ELR (cell line): ENCODE measurements at regions not wholly inside any gene's neighbourhood (a gene's known extent, or its start where the extent isn't known, plus 50 kb on each side); places are given as distances from the start of the nearest gene placed in this dataset.
A peak's percentile ranks its signal among the peaks of the same experiment; 100 is the strongest.
"Not testable (repeated sequence)": the region's sequence is repeated elsewhere in the genome, so short reads cannot be mapped to it uniquely, and the experiment has no call there.

Source experiments
- DNase-seq: peaks from one replicate; pipeline ENCODE4 v3.0.0-alpha.2; 2015; ENCODE audit warnings: low read depth

DNA sequence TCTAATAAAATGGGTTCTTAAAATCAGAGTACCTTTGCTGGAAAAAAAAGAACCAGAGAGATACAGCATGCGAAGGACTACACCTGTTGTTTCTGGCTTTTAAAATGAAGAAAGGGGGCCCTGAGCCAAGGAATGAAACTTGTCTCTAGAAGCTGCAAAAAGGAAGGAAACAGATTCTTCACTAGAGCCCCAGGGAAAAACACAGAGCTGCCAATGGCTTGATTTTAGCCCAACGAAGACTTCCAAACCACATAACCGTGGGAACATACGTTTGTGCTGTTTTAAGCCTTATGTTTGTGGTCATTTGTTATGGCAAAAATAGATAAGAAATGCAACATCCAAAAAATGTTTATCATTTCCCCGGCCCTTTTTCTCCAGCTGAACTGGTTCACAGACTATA is 780.0 kb downstream of the SORCS1 start:
- no peak for DNase-seq

DNA sequence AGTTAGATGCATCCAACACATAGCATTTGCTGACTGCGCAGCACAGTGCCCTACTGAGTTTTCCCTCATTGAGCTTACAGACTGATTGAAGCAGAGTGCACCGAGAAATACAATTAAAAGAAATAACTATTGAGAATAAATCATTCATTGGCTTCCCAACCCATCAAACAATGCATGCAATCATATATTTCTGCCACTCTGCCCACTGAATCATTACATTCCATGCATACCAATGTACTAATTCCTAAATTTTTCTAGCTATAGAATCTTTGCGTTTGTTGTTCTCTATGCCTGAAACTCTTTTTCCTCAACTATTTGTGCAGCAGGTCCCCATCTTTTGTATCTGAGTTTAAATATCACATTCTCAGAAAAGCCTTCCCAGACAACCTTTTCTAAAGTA is 783.8 kb downstream of the SORCS1 start:
- DNase-seq, result peak; percentile 32

DNA sequence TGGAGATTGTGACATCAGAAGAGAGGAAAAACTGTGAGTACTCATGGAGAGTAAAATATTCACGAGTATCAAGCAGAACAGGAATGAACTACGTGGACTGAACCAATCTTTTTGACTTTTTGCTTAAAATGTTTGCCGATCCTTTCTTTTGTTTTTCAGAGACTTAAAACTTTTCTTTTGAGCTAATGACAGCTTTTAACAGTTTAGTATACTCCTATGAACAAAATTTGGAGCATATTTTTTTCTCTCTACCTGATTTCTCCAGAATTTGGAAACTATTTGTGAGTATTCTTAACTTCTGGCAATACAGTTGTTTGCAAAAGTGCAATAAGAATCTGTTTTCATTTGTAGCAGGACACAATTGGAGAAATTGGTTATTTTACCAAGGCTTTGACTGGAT is 786.3 kb downstream of the SORCS1 start:
- DNase-seq, result no peak

DNA sequence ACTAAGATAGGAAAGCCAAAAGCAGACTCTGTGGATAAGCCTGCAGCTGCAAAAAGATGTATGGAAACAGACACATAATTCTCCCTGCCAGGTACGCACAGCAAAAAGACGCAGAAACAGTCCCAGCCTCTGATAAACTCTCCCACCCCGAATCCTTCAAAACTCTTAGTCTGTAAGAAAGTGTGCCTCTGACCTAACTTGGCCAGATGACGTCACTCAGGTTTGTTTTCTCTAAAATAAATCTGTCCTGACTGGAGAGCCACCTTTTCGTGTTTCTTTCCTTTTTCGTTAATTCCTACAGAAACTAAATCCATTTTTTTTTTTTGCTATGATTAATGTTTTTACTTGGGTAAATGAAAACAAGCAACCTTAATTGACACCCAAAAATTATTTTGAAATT is 793.8 kb downstream of the SORCS1 start:
- no peak for DNase-seq

DNA sequence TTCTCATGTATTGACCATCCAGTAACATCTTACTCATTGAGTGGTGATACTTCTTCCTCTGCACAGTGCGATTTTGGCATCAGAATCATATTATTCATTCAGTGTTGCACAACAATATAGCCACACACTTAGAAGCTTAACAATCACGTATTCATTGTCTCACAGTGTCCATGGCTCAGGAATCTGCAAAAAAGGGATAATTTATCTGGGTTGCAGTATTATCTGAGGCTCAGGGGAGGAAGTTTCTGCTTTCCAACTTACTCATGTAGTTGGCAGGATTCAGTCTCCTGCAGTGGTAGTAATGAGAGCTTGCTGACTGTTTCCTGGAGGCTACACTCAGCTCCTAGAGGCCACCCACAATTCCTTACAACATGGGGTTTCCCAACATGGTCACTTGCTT is 803.6 kb downstream of the SORCS1 start:
- DNase-seq, result peak; percentile 90

DNA sequence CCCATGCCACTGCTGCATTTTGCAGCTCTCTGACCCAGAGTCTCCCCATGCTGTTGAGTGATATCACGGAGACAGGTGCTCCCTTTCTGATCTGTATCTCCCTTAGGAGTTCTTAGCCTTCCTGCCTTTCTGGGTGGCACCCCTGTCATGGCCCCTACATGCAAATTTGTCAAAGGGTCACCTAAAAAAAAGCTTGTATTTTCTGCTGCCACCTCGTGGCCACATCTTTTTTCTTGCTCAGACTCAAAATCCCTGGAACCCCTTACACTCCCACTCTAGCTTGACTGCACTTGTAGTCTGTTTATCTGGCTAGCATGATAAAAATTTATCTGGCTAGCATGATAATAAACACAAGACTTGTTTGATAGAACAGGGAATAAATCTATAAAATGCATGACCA is 809.1 kb downstream of the SORCS1 start:
- DNase-seq, result peak; percentile 10

DNA sequence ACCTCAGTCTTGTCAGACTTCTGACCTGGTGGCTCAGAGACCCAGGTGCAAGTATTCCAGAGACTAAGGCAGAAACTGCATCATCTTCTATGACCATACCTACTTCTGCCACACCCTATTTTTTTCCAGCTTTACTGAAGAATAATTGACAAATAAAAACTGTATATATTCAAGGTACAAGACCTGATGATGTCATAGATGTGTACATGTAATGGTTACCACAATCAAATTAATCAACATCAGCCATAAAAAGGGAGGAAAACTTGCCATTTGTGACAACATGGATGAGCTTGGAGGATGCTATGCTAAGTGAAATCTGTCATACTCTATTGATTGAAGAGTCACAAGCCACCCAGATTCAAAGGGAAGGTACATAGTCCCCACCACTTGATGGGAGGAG is 815.6 kb downstream of the SORCS1 start:
- no peak for DNase-seq

DNA sequence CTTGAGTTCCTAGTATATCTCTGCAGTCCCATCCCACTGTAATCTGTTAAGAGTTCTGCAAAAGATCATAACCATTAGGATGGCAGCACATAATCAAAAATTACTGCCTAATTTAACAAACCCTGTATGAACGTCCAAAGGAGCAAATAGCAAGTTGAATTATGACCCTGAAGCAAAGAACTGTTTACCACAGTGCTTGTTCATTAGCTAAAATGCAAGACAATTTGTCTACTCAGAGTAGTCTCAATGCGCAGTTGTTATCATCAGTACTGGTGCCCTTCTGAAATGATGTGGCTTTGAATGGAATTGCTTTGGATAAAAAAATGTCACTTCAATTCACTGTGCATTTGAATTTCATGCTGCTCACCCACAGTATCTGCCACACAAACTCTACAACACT is 817.0 kb downstream of the SORCS1 start:
- DNase-seq, result no peak

DNA sequence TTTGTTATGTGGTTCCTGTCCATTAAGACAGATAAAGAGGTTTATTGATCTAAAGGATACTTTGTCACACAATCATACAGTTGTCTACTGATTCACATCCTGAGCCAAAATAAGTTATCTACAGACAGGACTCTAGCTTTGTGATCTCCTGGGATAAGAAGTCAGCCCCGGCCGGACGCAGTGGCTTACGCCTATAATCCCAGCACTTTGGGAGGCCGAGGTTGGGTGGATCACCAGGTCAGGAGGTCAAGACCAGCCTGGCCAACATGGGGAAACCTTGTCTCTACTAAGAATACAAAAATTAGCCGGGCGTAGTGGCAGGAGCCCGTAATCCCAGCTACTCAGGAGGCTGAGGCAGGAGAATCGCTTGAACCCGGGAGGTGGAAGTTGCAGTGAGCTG is 821.0 kb downstream of the SORCS1 start:
- DNase-seq, result not testable (repeated sequence)

DNA sequence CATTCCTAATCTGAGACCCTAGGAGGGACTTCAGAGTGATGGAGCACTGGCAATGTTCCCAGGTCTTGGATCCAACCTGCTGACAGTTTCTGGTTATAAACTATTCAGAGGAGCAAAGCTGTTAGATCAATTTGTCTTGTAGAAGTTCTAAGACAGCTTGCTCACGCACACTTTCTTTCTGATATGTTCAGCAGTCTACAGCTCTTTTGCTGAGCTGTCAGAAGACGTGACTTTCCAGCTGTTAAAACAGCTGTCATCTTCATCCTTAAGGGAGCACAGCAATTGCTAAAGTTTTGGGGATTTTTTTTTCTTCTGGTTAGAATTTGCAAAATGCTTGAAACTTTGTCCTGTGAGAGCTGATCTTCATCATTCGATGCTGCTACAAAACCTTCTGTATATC is 823.1 kb downstream of the SORCS1 start:
- DNase-seq, result no peak

DNA sequence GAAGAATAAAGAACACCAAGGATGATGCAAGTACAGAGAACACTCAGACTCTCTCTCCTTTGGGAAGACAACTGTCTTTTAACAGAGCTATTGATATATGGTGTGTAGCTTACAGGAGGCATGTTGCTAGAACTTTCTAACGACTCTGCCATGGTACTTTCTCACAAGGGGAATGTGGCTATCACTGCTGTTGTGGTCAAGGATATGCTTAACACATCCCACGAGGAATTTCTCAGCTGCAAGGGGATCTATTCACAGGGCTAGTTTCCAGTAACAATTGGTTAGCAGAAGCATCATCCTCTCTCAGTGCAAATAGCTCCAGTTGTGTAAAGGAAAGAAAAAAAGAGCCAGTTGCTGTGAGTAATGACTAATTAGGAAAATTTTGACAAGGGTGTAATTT is 826.0 kb downstream of the SORCS1 start:
- DNase-seq, result no peak

DNA sequence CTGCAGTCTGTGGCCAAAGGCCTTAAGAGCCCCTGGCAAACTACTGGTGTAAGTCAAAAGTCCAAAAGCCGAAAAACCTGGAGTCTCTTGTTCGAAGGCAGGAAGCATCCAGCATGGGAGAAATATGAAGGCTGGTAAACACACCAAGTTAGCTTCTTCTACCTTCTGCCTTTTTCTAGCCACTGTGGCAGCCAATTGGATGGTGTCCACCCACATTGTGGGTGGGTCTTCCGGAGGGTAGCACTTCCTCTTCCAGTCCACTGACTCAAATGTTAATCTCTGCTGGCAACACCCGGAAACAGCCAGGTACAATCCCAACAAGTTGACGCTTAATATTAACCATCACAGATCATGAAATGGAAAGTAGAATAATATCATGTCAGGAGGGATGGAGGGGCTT is 827.6 kb downstream of the SORCS1 start:
- DNase-seq, result no peak

DNA sequence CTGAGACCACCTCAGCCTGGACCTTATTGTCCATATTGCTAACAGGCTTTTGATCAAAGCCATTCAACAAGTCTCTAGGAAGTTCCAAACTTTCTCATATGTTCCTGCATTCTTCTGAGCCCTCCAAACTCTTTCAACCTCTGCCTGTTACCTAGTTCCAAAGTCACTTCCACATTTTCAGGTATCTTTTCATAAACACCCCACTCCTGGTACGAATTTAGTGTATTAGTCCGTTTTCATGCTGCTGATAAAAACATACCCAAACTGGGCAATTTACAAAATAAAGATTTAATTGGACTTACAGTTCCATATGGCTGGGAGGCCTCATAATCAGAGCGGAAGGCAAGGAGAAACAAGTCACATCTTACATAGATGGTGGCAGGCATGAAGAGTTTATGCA is 836.8 kb downstream of the SORCS1 start:
- no peak for DNase-seq

DNA sequence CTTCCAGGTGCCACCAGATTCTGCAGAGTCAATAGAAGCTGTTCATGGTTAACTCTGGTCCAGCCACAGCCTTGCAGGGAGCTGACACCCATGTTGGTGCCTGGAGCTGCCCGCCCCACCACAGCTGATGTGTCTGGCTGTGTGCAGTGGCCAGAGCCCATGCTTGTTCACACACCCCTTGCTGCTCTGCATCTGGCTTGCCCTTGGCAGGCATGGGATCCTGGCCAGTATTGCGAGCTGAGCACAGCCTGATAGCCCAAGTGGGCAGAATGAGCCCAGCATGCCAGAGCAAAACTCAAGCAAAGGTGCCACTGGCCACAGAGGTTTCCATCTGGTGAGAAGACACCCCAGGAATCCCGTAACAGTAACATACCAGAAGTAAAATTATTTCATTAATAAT is 843.6 kb downstream of the SORCS1 start:
- no peak for DNase-seq

DNA sequence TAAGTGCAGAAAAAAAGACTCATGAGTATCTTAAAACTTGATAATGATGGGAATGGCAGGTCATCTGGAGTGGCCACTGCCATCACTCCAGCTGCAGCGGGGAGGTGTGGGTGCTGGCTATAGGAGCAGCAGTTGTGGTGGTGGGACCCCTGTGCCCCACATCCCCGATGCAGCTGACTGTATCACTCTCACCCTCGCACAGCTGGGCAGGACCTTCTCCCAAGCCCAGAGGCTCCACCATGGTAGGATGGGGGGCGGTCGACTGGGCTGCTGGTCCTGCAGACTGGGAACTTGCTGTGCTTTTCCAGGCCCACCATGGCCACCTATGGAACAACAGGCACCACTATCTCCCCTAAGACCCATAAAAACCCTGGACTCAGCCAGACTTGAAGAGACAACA is 844.4 kb downstream of the SORCS1 start:
- DNase-seq, result no peak

DNA sequence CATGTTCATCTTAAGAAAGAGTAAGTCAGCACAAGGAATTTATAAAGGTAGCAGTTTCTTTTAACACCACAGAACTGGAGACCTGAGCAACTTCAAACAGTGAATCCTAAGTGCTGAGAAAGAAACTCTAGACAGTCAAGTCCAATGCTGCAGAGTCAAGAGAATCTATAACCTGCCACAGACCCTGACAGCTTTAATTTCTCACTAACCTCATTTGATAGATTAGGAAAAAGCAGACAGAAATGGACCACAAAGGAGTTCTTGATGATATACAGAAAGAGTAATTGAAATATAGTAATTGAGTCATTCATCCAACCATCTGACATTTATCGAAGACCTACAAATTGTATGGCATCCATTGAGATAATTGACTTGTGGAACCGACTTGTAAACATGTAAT is 847.0 kb downstream of the SORCS1 start:
- DNase-seq, result no peak

DNA sequence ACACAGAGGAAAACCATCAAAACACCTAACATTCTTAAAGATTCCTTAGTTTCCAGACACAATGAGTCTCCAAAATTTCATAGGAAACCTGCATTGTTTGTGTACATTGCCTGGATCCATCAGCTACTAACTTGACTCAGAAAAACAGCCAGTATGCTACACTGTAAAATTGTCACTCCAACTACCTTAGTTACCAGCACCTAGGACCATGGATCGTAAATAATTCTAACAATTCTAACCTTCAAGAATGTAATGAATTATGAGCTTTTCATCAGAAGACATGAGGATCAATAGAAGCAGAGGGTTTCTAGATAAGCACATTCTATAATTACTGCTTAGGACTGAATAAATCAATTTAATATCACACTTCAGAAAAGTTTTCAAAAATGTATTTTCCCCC is 851.5 kb downstream of the SORCS1 start:
- no peak for DNase-seq

DNA sequence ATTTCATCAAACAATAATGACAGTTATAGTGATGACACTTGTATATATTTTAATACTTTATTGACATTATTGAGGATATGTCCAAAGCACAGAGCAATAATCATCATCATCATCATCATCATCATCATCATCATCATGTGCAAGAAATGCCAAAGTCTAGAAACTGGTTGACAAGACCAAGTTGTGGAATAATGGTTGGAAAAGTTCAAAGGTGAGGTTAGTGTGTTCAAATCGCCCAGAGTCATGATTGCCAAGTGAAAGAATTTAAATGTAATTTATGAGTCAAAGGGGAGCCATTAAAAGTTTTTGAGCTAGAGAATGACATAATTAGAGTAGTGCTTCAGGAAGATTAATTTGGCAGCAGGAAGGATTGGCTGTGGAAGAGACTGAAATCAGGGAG is 852.4 kb downstream of the SORCS1 start:
- DNase-seq, result no peak

DNA sequence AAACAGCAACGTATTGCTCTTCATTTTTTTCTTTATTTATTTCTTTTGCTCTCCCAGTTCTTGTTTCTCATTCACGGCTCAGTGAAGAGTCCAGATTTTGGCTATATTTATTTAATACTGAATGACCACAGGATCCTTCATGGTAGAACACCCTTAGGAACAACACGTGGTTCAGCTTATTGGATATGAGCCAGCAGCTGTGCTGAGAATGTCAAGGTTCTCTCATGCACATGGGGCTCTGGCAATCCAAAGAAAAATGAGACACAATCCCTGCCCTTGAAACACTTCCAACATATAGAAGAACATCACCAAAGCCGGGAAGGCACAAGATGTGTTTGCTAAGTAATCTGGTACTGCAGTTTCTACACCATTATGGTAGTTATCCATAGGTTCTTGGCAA is 852.9 kb downstream of the SORCS1 start:
- DNase-seq, result no peak

DNA sequence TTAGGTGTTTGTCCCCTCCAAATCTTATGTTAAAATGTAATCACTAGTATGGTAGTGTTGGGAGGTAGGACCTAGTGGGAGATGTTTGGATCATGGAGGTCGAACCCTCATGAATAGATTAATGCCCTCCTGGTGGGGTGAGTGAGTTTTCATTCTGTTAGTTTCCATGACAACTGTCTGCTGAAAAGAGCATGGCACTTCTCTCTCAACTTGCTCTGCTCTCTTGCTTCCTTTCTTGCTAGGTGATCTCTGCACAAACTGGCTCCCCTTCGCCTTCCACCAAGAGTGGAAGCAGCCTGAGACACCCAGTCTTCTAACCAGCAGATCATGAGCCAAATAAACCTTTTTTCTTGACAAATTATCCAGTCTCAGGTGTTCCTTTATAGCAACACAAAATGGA is 853.9 kb downstream of the SORCS1 start:
- DNase-seq, result no peak

DNA sequence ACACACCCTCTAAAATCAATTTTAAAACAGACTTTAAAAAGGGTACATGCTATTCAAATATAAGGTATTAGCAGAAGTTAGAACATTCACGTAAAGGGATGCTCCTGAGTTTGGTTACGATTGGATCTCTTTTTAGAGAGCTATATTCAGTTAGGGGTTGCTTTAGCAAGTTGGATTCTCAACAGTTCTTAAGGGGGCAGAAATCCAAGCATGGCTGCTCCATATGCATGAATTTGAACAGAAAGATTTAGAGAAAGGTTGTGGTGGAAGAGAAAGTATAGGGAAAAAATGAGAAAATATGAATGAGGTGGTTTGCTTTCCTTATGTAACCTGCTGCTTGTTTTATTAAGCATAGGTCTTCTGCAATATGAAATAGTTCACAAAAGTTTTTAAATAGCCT is 855.1 kb downstream of the SORCS1 start:
- no peak for DNase-seq

DNA sequence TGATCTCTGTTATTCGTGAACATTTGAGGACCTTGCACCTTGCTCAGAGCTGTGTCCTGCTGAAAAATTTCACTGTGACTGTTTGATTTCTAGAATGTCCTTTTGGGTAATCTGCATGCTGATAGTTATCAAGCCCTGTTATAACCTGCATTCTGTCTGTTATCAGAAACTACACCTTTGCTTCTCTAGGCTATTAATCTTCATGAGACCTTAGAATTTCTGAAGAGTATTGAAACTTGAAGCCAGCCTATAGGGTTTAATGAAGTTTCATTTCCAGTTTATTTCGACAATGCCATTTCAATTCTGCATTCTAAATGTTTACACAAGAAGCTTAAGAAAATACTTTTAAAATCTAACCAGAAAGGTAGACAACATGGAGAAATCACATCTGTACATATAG is 856.2 kb downstream of the SORCS1 start:
- no peak for DNase-seq

DNA sequence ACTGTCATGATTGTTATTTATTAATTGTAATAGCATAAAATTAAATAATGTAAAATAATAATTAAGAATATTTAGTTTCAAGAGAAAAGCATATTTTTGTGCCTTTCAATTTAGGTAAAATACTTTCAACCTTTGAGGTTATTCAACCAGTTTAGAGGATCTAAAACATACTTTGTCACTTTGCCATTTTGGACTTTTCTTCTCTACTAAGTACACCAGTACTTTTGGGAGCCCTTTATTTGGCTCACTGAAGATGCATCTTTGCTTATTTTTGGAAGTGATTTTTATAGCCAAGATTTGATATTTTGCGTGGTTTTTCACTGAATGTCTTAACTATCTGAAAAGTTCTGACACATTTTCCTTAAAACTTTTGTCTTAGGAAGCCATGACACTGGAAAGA is 860.5 kb downstream of the SORCS1 start:
- DNase-seq, result no peak

DNA sequence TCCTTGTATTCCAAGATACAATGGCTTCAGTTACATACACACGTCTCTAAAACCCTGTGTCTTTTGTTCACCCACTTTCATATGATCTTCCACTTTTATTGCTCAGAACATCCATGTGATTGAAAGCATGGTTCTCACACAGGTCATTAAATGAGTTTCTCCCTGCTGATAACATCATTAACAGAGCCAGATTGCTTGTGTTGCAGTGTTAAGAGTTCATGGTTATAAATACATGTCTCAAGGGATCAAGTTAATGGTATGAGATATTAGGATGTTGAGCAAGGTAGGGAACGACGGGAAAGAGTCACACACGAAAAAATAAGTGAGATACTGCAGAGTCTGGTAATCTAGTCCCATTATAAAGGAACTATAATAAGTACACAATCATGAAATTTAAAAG is 861.5 kb downstream of the SORCS1 start:
- DNase-seq, result no peak

DNA sequence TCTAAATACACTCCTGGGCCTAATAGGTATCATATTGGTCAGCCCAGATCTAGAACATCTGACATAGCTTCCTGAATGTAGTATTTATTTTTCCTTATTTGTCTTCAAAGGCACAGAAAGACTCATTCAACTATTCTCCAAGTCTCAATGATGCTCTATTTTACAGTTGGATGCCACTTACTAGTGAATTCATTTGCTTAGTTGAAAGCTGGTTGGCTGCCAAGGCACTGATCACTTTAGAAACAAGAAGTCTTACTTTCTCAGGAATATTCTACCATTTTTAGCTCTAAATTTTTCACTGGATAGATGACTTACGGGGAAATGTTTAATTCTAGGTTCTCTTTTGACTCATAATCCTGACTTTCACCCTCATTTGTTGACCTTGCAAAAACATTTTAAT is 863.4 kb downstream of the SORCS1 start:
- DNase-seq, result no peak
